HG03175 (cell line): ENCODE measurements at regions not wholly inside any gene's neighbourhood (a gene's known extent, or its start where the extent isn't known, plus 50 kb on each side); places are given as distances from the start of the nearest gene placed in this dataset.

Source experiments
- ATAC-seq: cut with Tn5 transposase; IDR thresholded peaks from one replicate; pipeline ENCODE4 v1.9.1; 2021; ENCODE audit warnings: mild to moderate bottlenecking, moderate library complexity; ENCODE audit not compliant: unreplicated experiment

- no peak for ATAC-seq
Measured at GRCh38 chr12:92003701-92004100, 141.9 kb downstream of the BTG1 start.

GRCh38 chr12:92002673-92003382, 142.8 kb downstream of the BTG1 start:
- ATAC-seq = no peak

- ATAC-seq = no peak
Measured at GRCh38 chr12:92002195-92002649, 143.4 kb downstream of the BTG1 start.

- ATAC-seq = no peak
Measured at GRCh38 chr12:92000597-92000996, 145.0 kb downstream of the BTG1 start.

GRCh38 chr12:91999823-92000222, 145.8 kb downstream of the BTG1 start:
- ATAC-seq = no peak

GRCh38 chr12:91998316-91998715, 147.3 kb downstream of the BTG1 start:
- no peak for ATAC-seq

GRCh38 chr12:91994208-91994797, 151.3 kb downstream of the BTG1 start:
- no peak for ATAC-seq

- no peak for ATAC-seq
Measured at GRCh38 chr12:91993287-91994017, 152.2 kb downstream of the BTG1 start.

GRCh38 chr12:91991399-91992187, 154.1 kb downstream of the BTG1 start:
- ATAC-seq = no peak

GRCh38 chr12:91990525-91990924, 155.1 kb downstream of the BTG1 start:
- no peak for ATAC-seq

- ATAC-seq = no peak
Measured at GRCh38 chr12:91989143-91989542, 156.5 kb downstream of the BTG1 start.

- ATAC-seq = no peak
Measured at GRCh38 chr12:91988086-91988923, 157.3 kb downstream of the BTG1 start.

GRCh38 chr12:91986084-91986483, 159.6 kb downstream of the BTG1 start:
- ATAC-seq = no peak

GRCh38 chr12:91985002-91985787, 160.5 kb downstream of the BTG1 start:
- no peak for ATAC-seq

GRCh38 chr12:91984556-91984955, 161.1 kb downstream of the BTG1 start:
- ATAC-seq = no peak

GRCh38 chr12:91983935-91984334, 161.7 kb downstream of the BTG1 start:
- no peak for ATAC-seq

GRCh38 chr12:91982946-91983345, 162.7 kb downstream of the BTG1 start:
- no peak for ATAC-seq

- no peak for ATAC-seq
Measured at GRCh38 chr12:91980389-91980821, 165.2 kb downstream of the BTG1 start.

GRCh38 chr12:91978143-91978542, 167.5 kb downstream of the BTG1 start:
- ATAC-seq = no peak
